Adrenal gland (tissue), 5 donors: ENCODE measurements at regions not wholly inside any gene's neighbourhood (a gene's known extent, or its start where the extent isn't known, plus 50 kb on each side); places are given as distances from the start of the nearest gene placed in this dataset.

Experiments
- POLR2A ChIP-seq, 2 donors: fragments of 450-650 bp; IDR thresholded peaks; one replicate each; pipeline ENCODE4 v1.6.1; 2017; ENCODE audit warnings: antibody characterized with exemption in 2 of 2, mild to moderate bottlenecking in 2 of 2, moderate library complexity in 1 of 2
- TF ChIP-seq, protein P1 (sequence below), 6 experiments: fragments of 450-650 bp in 4 of 6; fragments of 200-600 bp in 2 of 6; sonication (generic) in 1 of 6; IDR thresholded peaks; 1 replicate in 5 of 6; 2 replicates in 1 of 6; pipeline versions ENCODE4 v1.5.1 to v1.8.0; 2016 to 2021; ENCODE audit warnings: antibody characterized with exemption in 6 of 6, mild to moderate bottlenecking in 2 of 6, moderate library complexity in 1 of 6
- donor health status: DM: no; HTN: no; CAD: no.

DNA sequence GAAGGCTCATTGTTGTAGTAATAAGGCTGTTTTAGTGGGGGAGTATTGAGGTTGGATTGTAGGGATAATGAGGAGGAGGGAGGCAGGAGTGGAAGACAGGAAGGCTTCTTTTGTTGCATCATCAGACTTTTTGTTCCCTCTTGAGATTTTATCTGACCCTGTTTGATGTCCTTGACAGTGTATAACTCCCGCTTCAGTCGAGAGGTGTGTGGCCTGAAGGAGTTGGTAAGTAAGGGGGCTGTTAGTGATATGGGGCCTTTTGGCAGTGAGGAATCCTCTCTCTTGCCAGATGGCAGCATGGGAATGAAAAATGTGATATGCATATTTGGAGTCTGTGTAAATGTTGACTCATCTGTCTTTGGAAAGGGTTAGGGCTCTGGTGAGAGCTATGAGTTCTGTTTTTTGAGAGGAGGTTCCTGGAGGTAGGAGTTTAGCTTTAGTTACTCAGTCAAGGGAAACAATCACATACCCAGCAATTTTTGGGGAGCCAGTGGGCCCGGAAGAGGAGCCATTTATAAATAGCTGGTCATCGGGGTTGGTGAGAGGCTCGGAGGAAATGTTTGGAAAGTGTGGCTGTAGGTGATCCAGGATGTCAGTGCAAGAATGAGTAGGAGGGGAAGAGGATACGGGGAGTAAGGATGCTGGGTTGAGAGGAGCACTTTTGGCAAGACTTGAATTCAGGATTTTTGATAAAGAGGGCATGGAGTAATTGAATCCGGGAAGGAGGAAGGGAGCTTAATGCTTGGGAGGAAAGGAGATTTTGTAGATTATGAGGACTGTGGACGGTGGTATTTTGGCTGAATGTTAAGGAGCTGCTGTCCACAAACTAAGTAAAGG lies 136.7 kb upstream of the ETV3 start:
- TF ChIP-seq, protein P1, sequence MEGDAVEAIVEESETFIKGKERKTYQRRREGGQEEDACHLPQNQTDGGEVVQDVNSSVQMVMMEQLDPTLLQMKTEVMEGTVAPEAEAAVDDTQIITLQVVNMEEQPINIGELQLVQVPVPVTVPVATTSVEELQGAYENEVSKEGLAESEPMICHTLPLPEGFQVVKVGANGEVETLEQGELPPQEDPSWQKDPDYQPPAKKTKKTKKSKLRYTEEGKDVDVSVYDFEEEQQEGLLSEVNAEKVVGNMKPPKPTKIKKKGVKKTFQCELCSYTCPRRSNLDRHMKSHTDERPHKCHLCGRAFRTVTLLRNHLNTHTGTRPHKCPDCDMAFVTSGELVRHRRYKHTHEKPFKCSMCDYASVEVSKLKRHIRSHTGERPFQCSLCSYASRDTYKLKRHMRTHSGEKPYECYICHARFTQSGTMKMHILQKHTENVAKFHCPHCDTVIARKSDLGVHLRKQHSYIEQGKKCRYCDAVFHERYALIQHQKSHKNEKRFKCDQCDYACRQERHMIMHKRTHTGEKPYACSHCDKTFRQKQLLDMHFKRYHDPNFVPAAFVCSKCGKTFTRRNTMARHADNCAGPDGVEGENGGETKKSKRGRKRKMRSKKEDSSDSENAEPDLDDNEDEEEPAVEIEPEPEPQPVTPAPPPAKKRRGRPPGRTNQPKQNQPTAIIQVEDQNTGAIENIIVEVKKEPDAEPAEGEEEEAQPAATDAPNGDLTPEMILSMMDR (IDR thresholded peaks at IDR 0.05) = no peak
- no peak for TF ChIP-seq POLR2A (IDR thresholded peaks at IDR 0.05)
